A549 (cell line): ENCODE measurements at regions not wholly inside any gene's neighbourhood (a gene's known extent, or its start where the extent isn't known, plus 50 kb on each side); places are given as distances from the start of the nearest gene placed in this dataset.

Experiments used
- ATAC-seq, 2 experiments: fragments of 200-7000 bp in 1 of 2; fragments of >200 bp in 1 of 2; cut with Nextera tagmentation in 1 of 2; cut with Tn5 transposase in 1 of 2; 3 replicates each; pipeline versions ENCODE4 v1.8.0 to v1.9.1; 2018 to 2020; ENCODE audit warnings: mild to moderate bottlenecking in 1 of 2, moderate library complexity in 1 of 2
- CTCF ChIA-PET: fragments of 300-600 bp; sonication (Branson Sonifier 250); formaldehyde crosslinking; extraction: SDS; loops from one replicate; lab custom pipeline; 2021; ENCODE audit warnings: antibody characterized with exemption, inconsistent platforms; lab: Yijun Ruan, JAX
- POLR2A ChIA-PET: fragments of 350-600 bp; formaldehyde crosslinking; extraction: SDS; loops from one replicate; lab custom pipeline; 2021; ENCODE audit warnings: antibody characterized with exemption, inconsistent platforms; lab: Yijun Ruan, JAX
- DNase-seq, 2 experiments: peaks; one replicate each; pipeline versions ENCODE4 v3.0.0 to v3.0.0-alpha.2; 2011 to 2016; ENCODE audit warnings: low read depth in 1 of 2, low spot score in 1 of 2
- FAIRE-seq: peaks from 2 replicates; lab custom pipeline; 2011; peaks lifted over from hg19 to GRCh38; lab: Jason Lieb, UNC
- H3K27ac ChIP-seq, 2 experiments: fragments of >200 bp; sonication (Bioruptor Twin); formaldehyde crosslinking; 3 replicates each; pipeline ENCODE4 v1.5.1; 2016 to 2017
- H3K4me1 ChIP-seq: fragments of >200 bp; sonication (Bioruptor Twin); formaldehyde crosslinking; 3 replicates; pipeline ENCODE4 v1.6.1; 2016
- H3K4me2 ChIP-seq: fragments of >200 bp; sonication (Bioruptor Twin); formaldehyde crosslinking; 3 replicates; pipeline ENCODE4 v1.6.1; 2016
- H3K4me3 ChIP-seq: fragments of >200 bp; sonication (Bioruptor Twin); formaldehyde crosslinking; 3 replicates; pipeline ENCODE4 v1.5.1; 2016
- H3K9me3 ChIP-seq: fragments of >200 bp; sonication (Bioruptor Twin); formaldehyde crosslinking; 3 replicates; pipeline ENCODE4 v1.6.1; 2016
- CBX8 ChIP-seq: fragments of 200-600 bp; sonication (generic); IDR thresholded peaks from 2 replicates; pipeline ENCODE4 v1.6.1; 2016
- CHD4 ChIP-seq: fragments of 200-600 bp; sonication (generic); IDR thresholded peaks from 2 replicates; pipeline ENCODE4 v1.6.1; 2016; ENCODE audit warnings: antibody characterized with exemption, mild to moderate bottlenecking, borderline replicate concordance
- CTCF ChIP-seq: fragments of >200 bp; sonication (Bioruptor Twin); formaldehyde crosslinking; IDR thresholded peaks from 3 replicates; pipeline ENCODE4 v1.5.1; 2016
- EHMT2 ChIP-seq: fragments of 200-600 bp; sonication (generic); IDR thresholded peaks from 2 replicates; pipeline ENCODE4 v1.6.1; 2016; ENCODE audit warnings: antibody characterized with exemption, low read depth, mild to moderate bottlenecking, moderate library complexity
- FOSL2 ChIP-seq, 2 experiments: fragments of 450-650 bp in 1 of 2; fragments of >200 bp in 1 of 2; sonication (Bioruptor Twin) in 1 of 2; formaldehyde crosslinking; IDR thresholded peaks; 2 replicates each; pipeline versions ENCODE4 v1.5.0 to v1.6.1; 2016 to 2020; ENCODE audit warnings: mild to moderate bottlenecking in 1 of 2, moderate library complexity in 1 of 2
- FOXS1 ChIP-seq: fragments of 250-450 bp; sonication (Bioruptor Pico); IDR thresholded peaks from 2 replicates; pipeline ENCODE4 v1.5.0; 2020; ENCODE audit warnings: mild to moderate bottlenecking, moderate library complexity
- HDAC2 ChIP-seq: fragments of 200-600 bp; sonication (generic); IDR thresholded peaks from 2 replicates; pipeline ENCODE4 v1.6.1; 2016
- HES2 ChIP-seq: fragments of >200 bp; sonication (Bioruptor Twin); formaldehyde crosslinking; IDR thresholded peaks from 2 replicates; pipeline ENCODE4 v1.6.1; 2016
- HEYL ChIP-seq: fragments of 250-450 bp; sonication (Bioruptor Pico); IDR thresholded peaks from 2 replicates; pipeline ENCODE4 v1.8.0; 2021; ENCODE audit warnings: mild to moderate bottlenecking, moderate library complexity
- HMGXB4 ChIP-seq: fragments of 250-450 bp; sonication (Bioruptor Pico); IDR thresholded peaks from 2 replicates; pipeline ENCODE4 v1.5.0; 2021; ENCODE audit warnings: mild to moderate bottlenecking, moderate library complexity, borderline replicate concordance
- HOXA7 ChIP-seq: fragments of 250-450 bp; sonication (Bioruptor Pico); IDR thresholded peaks from 2 replicates; pipeline ENCODE4 v1.5.0; 2020; ENCODE audit warnings: mild to moderate bottlenecking, moderate library complexity
- MAFK ChIP-seq: fragments of 450-650 bp; IDR thresholded peaks from 2 replicates; pipeline ENCODE4 v1.6.1; 2014; ENCODE audit not compliant: partially characterized antibody
- NPAS2 ChIP-seq: fragments of 250-450 bp; sonication (Bioruptor Pico); IDR thresholded peaks from 2 replicates; pipeline ENCODE4 v1.8.0; 2022; ENCODE audit warnings: mild to moderate bottlenecking, moderate library complexity, borderline replicate concordance
- NR3C1 ChIP-seq: fragments of >200 bp; sonication (Bioruptor Twin); formaldehyde crosslinking; IDR thresholded peaks from 3 replicates; pipeline ENCODE4 v1.6.1; 2017
- PBX3 ChIP-seq: IDR thresholded peaks from 2 replicates; pipeline ENCODE4 v1.6.1; 2012
- POLR2AphosphoS2 ChIP-seq: conservative IDR thresholded peaks from 2 replicates; pipeline ENCODE4 v1.6.1; 2012; ENCODE audit warnings: low read length, improper control_type of control experiment, inconsistent platforms
- RARB ChIP-seq: fragments of 250-450 bp; sonication (Bioruptor Pico); IDR thresholded peaks from 2 replicates; pipeline ENCODE4 v1.8.0; 2021; ENCODE audit warnings: mild to moderate bottlenecking, moderate library complexity
- SMC3 ChIP-seq: fragments of >200 bp; sonication (Bioruptor Twin); formaldehyde crosslinking; IDR thresholded peaks from 3 replicates; pipeline ENCODE4 v1.6.1; 2018; ENCODE audit warnings: inconsistent platforms
- SREBF2 ChIP-seq: fragments of 450-650 bp; IDR thresholded peaks from 2 replicates; pipeline ENCODE4 v1.6.1; 2014; ENCODE audit warnings: mild to moderate bottlenecking, moderate library complexity
- TFCP2L1 ChIP-seq: fragments of 250-450 bp; sonication (Bioruptor Pico); IDR thresholded peaks from 2 replicates; pipeline ENCODE4 v1.5.0; 2021; ENCODE audit warnings: mild to moderate bottlenecking
- TP53 ChIP-seq: fragments of 250-450 bp; sonication (Bioruptor Pico); IDR thresholded peaks from 2 replicates; pipeline ENCODE4 v1.5.0; 2021; ENCODE audit warnings: mild to moderate bottlenecking, moderate library complexity
- USF2 ChIP-seq: fragments of 450-650 bp; IDR thresholded peaks from 2 replicates; pipeline ENCODE4 v1.6.1; 2014; ENCODE audit warnings: antibody characterized with exemption
- ZFP36 ChIP-seq: fragments of 450-650 bp; IDR thresholded peaks from 2 replicates; pipeline ENCODE4 v1.6.1; 2014; ENCODE audit warnings: borderline replicate concordance; ENCODE audit not compliant: partially characterized antibody
- ZNF302 ChIP-seq: fragments of 250-450 bp; sonication (Bioruptor Pico); IDR thresholded peaks from 2 replicates; pipeline ENCODE4 v1.9.0; 2021; ENCODE audit warnings: inconsistent platforms, mild to moderate bottlenecking, moderate library complexity
- ZSCAN20 ChIP-seq: fragments of 250-450 bp; sonication (Bioruptor Pico); IDR thresholded peaks from 2 replicates; pipeline ENCODE4 v1.8.0; 2022; ENCODE audit warnings: mild to moderate bottlenecking, moderate library complexity
- WGBS: methylation state at CpG from one replicate; pipeline ENCODE4 v1.1.6; 2017; ENCODE audit errors: missing lambda C conversion rate; 5-methylcytosine and 5-hydroxymethylcytosine counted together

GRCh38 chr18:44497311-44497710 lies 183.4 kb upstream of the SETBP1 start:
- 44% methylated on average over 3 of the region's 3 CpGs for WGBS
- DNase-seq = no peak
- Histone ChIP-seq H3K9me3 (no peaks in the 10 kb centered on the region), H3K27ac (no peak overlapping the region), H3K4me2 (no peak overlapping the region), H3K4me1 (no peaks in the 10 kb centered on the region), H3K4me3 (no peak overlapping the region)
- TF ChIP-seq CHD4 = no peak
- no peak for TF ChIP-seq MAFK
- no peak for TF ChIP-seq NPAS2 (CRISPR knock-in tag)
- TF ChIP-seq HOXA7 (CRISPR knock-in tag) = no peak
- TF ChIP-seq TP53 (CRISPR knock-in tag) = no peak
- TF ChIP-seq FOXS1 (CRISPR knock-in tag) = no peak
- no peak for TF ChIP-seq SMC3
- POLR2A ChIA-PET = no interaction called here
- ATAC-seq = no peak
- CTCF ChIA-PET = no interaction called here
- no peak for FAIRE-seq

GRCh38 chr18:44497757-44498490 lies 182.8 kb upstream of the SETBP1 start:
- H3K4me1 ChIP-seq = no peaks in the 10 kb centered on the region
- FAIRE-seq (no peak), DNase-seq (no peak)
- no peak for TF ChIP-seq HMGXB4 (CRISPR knock-in tag)
- TF ChIP-seq NR3C1 = no peak
- TF ChIP-seq, all 56 proteins: peak for 0
- Histone ChIP-seq H3K4me3 (no peak overlapping the region), H3K4me2 (no peak overlapping the region), H3K9me3 (no peaks in the 10 kb centered on the region), H3K27ac (no peak overlapping the region)
- POLR2A ChIA-PET = no interaction called here
- ATAC-seq = no peak
- CTCF ChIA-PET = no interaction called here
- 28% methylated on average over 3 of the region's 3 CpGs for WGBS

GRCh38 chr18:44500808-44501610 lies 179.7 kb upstream of the SETBP1 start:
- H3K27ac ChIP-seq = no peak overlapping the region
- ChIA-PET POLR2A (no interaction called here), CTCF (no interaction called here)
- FAIRE-seq (no peak), ATAC-seq (no peak), DNase-seq (no peak)
- H3K9me3 ChIP-seq = no peaks in the 10 kb centered on the region
- no peak for TF ChIP-seq FOSL2 (IDR thresholded peaks at IDR 0.05)
- no peak for TF ChIP-seq FOSL2 (CRISPR knock-in tag; IDR thresholded peaks at IDR 0.05)
- no peak for TF ChIP-seq TFCP2L1 (CRISPR knock-in tag)
- TF ChIP-seq ZNF302 (CRISPR knock-in tag) = no peak
- TF ChIP-seq CTCF = no peak
- TF ChIP-seq POLR2AphosphoS2 = no peak
- H3K4me1 ChIP-seq = no peaks in the 10 kb centered on the region
- no peak overlapping the region for H3K4me2 ChIP-seq
- WGBS = 29% methylated on average over 2 of the region's 2 CpGs
- H3K4me3 ChIP-seq = no peak overlapping the region

GRCh38 chr18:44502221-44502620 lies 178.5 kb upstream of the SETBP1 start:
- no peak overlapping the region for H3K27ac ChIP-seq
- CTCF ChIA-PET = no interaction called here
- H3K4me3 ChIP-seq = no peak overlapping the region
- no peak for ATAC-seq
- no peaks in the 10 kb centered on the region for H3K4me1 ChIP-seq
- FAIRE-seq = no peak
- 4% methylated on average over 1 of the region's 1 CpG for WGBS
- no peak overlapping the region for H3K4me2 ChIP-seq
- no peaks in the 10 kb centered on the region for H3K9me3 ChIP-seq
- POLR2A ChIA-PET = no interaction called here
- no peak for DNase-seq
- TF ChIP-seq HES2 (no peak), HEYL (CRISPR knock-in tag) (no peak), EHMT2 (no peak), PBX3 (no peak), CBX8 (no peak), ZFP36 (no peak), RARB (no peak), ZSCAN20 (CRISPR knock-in tag) (no peak), HDAC2 (no peak), SREBF2 (no peak), USF2 (no peak), TP53 (CRISPR knock-in tag) (no peak)
